G401.6 (cell line): ENCODE measurements at regions not wholly inside any gene's neighbourhood (a gene's known extent, or its start where the extent isn't known, plus 50 kb on each side); places are given as distances from the start of the nearest gene placed in this dataset.

Experiments used
- FAIRE-seq: peaks from 2 replicates; lab custom pipeline; 2012; peaks lifted over from hg19 to GRCh38; lab: Jason Lieb, UNC

DNA sequence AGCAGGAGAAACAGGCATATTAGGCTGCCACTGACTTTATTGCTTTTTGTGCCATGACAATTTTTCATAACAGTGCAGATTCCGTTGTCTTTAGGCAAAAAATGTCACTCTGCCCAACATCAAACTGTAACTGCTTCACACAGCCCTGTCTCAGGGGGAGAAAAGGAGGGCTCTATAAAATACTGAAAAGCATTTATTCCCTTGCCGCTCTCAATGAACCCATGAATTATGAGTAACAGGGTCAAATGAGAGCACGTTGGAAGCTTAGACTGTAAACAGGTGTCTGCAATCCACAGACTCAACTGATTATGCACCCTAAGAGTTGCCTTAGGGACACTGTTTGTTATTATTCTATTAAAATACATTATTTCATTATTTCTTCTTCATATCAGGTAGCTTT is 292.1 kb upstream of the FMN2 start:
- no peak for FAIRE-seq

GRCh38 chr1:239800861-239801260 is 290.8 kb upstream of the FMN2 start:
- no peak for FAIRE-seq

DNA sequence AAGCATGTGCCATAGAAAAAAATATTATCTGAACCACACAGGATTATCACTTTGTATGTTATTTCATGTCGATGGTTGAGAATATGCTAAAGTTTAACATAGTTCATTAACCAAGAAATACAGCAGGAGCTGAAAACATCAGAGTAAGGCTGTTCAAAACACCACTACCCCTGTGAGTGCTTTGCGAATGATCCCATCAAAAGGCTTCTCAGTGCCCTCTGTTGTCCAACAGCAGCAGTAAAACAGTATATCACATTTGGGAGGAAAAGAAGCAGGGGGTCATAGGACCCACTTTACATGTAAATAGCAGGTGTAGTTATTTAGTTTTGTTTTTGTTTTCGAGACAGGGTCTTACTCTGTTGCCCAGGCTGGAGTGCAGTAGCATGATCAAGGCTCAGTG is 289.4 kb upstream of the FMN2 start:
- no peak for FAIRE-seq

DNA sequence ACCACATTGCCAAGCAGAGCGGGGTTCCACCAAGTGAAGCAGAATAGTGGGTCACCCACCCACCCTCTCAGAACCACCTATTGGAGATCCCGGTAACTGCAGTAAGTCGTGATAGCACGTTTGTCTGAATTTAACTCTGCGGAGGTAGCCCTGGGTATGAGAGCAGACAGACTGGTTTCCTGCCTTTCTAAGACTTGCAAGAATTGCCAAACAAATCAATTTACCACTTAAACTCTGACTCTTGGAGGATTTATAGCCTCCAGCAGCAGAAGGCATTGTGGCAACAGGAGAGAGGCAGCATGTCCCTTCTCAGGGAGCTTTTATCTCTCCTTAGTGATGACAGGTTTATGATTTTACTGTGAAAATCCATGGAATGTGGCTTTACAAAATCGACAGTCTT is 287.9 kb upstream of the FMN2 start:
- no peak for FAIRE-seq

DNA sequence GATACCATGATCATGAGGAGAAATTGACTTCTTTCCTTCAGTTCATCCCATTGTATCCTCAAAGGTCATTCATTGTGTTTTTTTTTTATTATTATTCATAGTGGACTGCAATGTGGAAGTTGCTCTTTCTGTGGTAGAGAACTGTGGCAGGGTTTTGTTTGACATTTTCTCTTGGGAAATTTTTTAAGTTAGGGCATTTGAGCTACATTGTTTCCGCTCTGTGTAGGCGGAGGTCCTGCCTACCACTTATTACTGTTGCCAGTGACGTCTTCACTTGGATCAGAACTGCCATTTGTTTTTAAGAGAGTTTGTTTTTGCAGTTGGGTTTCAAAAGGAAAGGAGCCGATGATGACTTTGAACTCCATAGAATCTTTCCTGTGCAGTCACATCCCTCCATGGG is 287.4 kb upstream of the FMN2 start:
- no peak for FAIRE-seq

- no peak for FAIRE-seq
Observed at GRCh38 chr1:239805042-239805441, 286.6 kb upstream of the FMN2 start.

GRCh38 chr1:239805851-239806772 is 285.6 kb upstream of the FMN2 start:
- no peak for FAIRE-seq

GRCh38 chr1:239806897-239807296 is 284.8 kb upstream of the FMN2 start:
- no peak for FAIRE-seq

- no peak for FAIRE-seq
Observed at GRCh38 chr1:239807361-239807760, 284.3 kb upstream of the FMN2 start.

DNA sequence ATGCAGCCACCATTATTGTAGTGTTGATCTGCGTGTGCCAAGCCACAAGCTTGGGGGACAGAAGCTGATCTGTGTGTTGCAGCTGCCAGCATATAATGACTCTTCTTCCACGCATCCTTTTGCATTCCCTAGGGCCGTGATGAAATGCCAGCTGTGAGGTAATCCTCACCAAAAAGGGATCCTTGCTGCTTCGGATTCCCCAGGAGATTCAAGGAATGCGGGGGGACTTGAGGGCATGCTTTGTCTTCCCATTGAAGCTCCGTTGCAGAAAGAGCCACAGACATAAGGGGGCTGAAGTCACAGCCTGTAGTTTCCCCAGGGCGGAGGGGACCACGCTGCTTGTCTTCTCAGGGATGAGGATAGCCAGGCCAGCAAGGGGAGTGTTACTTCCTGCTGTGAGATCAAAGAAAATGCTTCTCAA is 281.6 kb upstream of the FMN2 start:
- no peak for FAIRE-seq

GRCh38 chr1:239811211-239811885 is 280.3 kb upstream of the FMN2 start:
- FAIRE-seq, result no peak

GRCh38 chr1:239812580-239812979 is 279.1 kb upstream of the FMN2 start:
- no peak for FAIRE-seq

- FAIRE-seq, result no peak
Observed at GRCh38 chr1:239814306-239814881, 277.3 kb upstream of the FMN2 start.

DNA sequence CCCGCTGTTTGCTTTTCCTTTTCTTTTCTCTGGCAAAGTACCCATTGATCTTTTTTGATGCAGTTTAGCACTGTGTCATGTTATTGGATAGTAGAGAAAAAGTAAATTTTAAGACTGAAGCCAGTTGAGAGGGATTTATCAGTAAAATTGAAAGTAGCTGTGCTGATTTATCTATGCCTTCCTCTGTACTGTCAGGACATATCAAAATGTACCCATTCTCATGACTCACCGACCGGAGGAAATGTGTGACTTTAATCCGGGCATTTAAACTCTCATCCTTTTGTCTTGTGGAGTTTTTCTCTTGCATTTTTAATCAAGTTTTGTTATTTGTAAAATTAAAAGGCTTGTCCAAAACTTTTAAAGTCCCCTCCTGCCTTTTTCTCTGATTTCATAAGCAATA is 276.6 kb upstream of the FMN2 start:
- FAIRE-seq, result no peak

DNA sequence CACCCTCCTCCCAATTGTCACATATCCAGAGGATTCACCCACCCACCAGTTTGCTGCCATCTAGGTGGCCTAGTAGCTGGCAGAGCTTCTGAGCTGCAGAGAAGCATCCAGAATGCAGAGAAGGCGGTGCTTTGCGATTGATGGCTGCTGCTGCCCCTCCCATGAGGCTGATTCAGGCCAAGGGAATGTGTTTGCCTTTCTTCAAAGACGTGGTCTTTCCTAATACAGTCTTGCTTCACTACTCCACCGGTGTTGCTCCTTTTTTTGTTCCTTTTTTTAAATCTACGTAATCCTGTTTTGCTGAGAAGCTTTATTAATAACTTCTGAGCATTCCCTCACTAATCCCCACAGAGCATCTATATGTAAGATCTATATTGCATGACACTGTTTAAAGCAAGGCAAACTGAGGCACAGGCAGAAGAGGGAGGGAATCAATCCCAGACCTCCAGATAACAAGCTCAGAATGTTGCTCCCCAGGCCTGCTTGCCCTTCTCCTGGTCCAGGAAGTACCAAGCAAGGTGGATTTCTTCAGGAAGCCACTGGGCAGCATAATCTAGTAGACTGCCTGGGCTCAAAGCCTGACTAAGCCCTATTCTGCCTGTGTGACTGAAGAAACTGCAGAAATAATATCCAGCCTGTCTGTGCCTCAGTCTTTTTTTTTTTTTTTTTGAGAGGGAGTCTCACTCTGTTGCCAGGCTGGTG is 275.5 kb upstream of the FMN2 start:
- no peak for FAIRE-seq

DNA sequence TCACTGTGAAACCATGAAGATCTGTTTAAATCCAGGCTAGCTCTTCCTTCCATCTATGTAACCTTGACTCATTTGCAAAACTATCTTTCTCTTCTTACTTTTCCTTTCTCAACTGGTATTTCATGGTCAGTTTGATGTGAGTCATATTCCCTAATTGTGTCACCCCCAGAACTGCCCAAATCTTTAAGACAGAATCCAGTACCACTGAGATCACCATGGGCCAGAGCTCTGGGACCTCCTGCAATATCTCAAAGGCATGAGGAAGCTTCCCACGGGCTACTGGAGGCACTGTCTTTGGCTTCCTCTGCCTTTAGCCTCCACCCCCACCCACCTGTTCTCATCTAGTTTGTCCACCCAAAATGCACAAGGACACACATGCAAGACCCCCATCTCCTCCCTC is 274.4 kb upstream of the FMN2 start:
- FAIRE-seq, result no peak

GRCh38 chr1:239817801-239818200 is 273.9 kb upstream of the FMN2 start:
- no peak for FAIRE-seq

GRCh38 chr1:239819096-239819495 is 272.6 kb upstream of the FMN2 start:
- no peak for FAIRE-seq

DNA sequence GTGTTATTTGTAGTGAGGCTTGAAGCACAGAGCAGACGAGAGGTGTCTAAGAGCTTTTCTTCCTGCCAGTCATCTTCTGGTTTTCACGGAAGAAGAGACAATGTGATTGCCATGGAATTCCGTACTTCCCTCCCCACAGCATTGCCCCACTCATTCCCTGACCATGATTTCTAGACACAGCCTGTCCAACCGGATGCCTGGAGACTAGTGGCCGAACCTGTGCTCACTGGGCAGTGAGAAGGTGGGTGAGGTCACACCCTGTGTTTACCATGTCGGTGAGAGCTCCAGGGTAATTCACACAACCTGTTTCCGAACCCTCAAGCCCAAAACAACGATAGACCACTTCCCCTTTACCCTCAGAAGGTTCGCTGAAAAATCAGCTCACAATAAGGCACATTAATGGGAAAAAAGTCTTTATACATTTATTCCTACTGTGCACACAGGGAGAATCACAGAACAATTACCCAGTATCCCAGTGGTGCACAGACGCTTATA is 271.9 kb upstream of the FMN2 start:
- no peak for FAIRE-seq

DNA sequence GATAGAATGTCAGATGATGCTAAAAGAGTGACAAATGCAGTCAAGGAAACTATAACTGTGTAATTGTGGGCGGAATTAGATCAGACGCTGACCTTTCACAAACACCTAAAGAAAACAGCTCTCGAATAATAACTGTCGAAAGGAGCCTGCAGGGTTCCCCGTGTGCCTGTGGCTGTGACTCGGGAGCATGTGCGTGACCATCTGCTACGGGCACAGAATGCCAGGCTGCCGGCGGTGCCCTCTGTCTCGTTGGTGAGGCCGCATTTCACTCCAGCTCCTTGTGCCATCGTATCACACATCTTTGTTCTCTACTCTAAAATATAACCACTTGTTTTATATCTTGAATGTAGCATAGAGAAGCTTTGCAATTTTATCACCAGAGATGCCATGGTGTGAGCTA is 267.8 kb upstream of the FMN2 start:
- FAIRE-seq, result no peak

GRCh38 chr1:239826211-239826610 is 265.5 kb upstream of the FMN2 start:
- FAIRE-seq, result no peak

GRCh38 chr1:239826736-239827135 is 264.9 kb upstream of the FMN2 start:
- FAIRE-seq, result no peak

- FAIRE-seq, result no peak
Observed at GRCh38 chr1:239829535-239829934, 262.1 kb upstream of the FMN2 start.
